ENCODE measurements at regions not wholly inside any gene's neighbourhood (a gene's known extent, or its start where the extent isn't known, plus 50 kb on each side); places are given as distances from the start of the nearest gene placed in this dataset.
"Not testable (repeated sequence)": the region's sequence is repeated elsewhere in the genome, so short reads cannot be mapped to it uniquely, and the experiment has no call there.

- DNase-seq (ENCODE audit: low spot score) = no peak
Measured at GRCh38 chr15:92805080-92805690, 94.9 kb upstream of the CHD2 start.

GRCh38 chr15:92806171-92806570, 94.0 kb upstream of the CHD2 start:
- not testable (repeated sequence) for DNase-seq (ENCODE audit: low spot score)

GRCh38 chr15:92806763-92807162, 93.4 kb upstream of the CHD2 start:
- DNase-seq (ENCODE audit: low spot score) = no peak

GRCh38 chr15:92807971-92808571, 92.1 kb upstream of the CHD2 start:
- DNase-seq (ENCODE audit: low spot score) = peak; percentile 25

GRCh38 chr15:92808598-92809063, 91.5 kb upstream of the CHD2 start:
- DNase-seq (ENCODE audit: low spot score) = no peak

GRCh38 chr15:92809064-92809879, 90.9 kb upstream of the CHD2 start:
- peak; percentile 99 for DNase-seq (ENCODE audit: low spot score)

- peak; percentile 43 for DNase-seq (ENCODE audit: low spot score)
Measured at GRCh38 chr15:92809880-92810361, 90.2 kb upstream of the CHD2 start.

GRCh38 chr15:92810418-92811138, 89.5 kb upstream of the CHD2 start:
- DNase-seq (ENCODE audit: low spot score) = peak; percentile 34

- peak; percentile 43 for DNase-seq (ENCODE audit: low spot score)
Measured at GRCh38 chr15:92811148-92811913, 88.8 kb upstream of the CHD2 start.

GRCh38 chr15:92812271-92812670, 87.9 kb upstream of the CHD2 start:
- no peak for DNase-seq (ENCODE audit: low spot score)

- DNase-seq (ENCODE audit: low spot score) = peak; percentile 76
Measured at GRCh38 chr15:92813485-92813884, 86.6 kb upstream of the CHD2 start.

- peak; percentile 23 for DNase-seq (ENCODE audit: low spot score)
Measured at GRCh38 chr15:92817339-92817886, 82.7 kb upstream of the CHD2 start.

- no peak for DNase-seq (ENCODE audit: low spot score)
Measured at GRCh38 chr15:92818651-92819277, 81.4 kb upstream of the CHD2 start.

- DNase-seq (ENCODE audit: low spot score) = no peak
Measured at GRCh38 chr15:92819278-92820235, 80.6 kb upstream of the CHD2 start.

GRCh38 chr15:92820236-92821021, 79.7 kb upstream of the CHD2 start:
- DNase-seq (ENCODE audit: low spot score) = peak; percentile 87

- peak; percentile 53 for DNase-seq (ENCODE audit: low spot score)
Measured at GRCh38 chr15:92821491-92822116, 78.5 kb upstream of the CHD2 start.

- no peak for DNase-seq (ENCODE audit: low spot score)
Measured at GRCh38 chr15:92822216-92823144, 77.6 kb upstream of the CHD2 start.

Data from CD4-positive, alpha-beta T cell treated with Interleukin-15 for 4 hours (primary cell).